A673 (cell line): ENCODE measurements at regions not wholly inside any gene's neighbourhood (a gene's known extent, or its start where the extent isn't known, plus 50 kb on each side); places are given as distances from the start of the nearest gene placed in this dataset.
"Not testable (repeated sequence)": the region's sequence is repeated elsewhere in the genome, so short reads cannot be mapped to it uniquely, and the experiment has no call there.

ENCODE experiments used
- CTCF ChIP-seq: fragments of 300-800, 200-600 bp; sonication (generic); conservative IDR thresholded peaks from 2 replicates; pipeline ENCODE4 v1.5.1; 2017; ENCODE audit warnings: low read depth, mild to moderate bottlenecking, antibody characterized with exemption, low read length, moderate library complexity, mixed read lengths
- EZH2 ChIP-seq: fragments of 200-600 bp; sonication (generic); IDR thresholded peaks from 2 replicates; pipeline ENCODE4 v1.6.1; 2017; ENCODE audit warnings: borderline replicate concordance, low read depth, mild to moderate bottlenecking, mixed read lengths, antibody characterized with exemption, low read length; ENCODE audit not compliant: poor library complexity, severe bottlenecking

DNA sequence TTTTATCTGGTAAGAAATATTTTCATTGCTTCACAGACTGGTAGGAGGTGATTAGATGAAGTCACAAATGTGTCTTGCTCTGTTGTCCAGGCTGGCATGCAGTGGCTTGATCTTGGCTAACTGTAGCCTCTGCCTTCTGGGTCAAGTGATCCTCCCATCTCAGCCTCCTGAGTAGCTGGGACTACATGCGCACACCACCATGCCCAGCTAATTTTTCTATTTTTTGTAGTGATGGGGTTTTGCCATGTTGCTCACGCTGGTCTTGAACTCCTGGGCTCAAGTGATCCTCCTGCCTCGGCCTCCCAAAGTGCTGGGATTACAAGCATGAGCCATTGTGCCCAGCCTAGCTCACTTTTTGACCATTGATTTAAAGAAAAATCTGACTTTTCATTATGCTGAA is 257.9 kb downstream of the GOLGA6L6 start:
- not testable (repeated sequence) for TF ChIP-seq CTCF, EZH2
